Adrenal gland (tissue), 9 donors: ENCODE measurements at regions not wholly inside any gene's neighbourhood (a gene's known extent, or its start where the extent isn't known, plus 50 kb on each side); places are given as distances from the start of the nearest gene placed in this dataset.
"Not testable (repeated sequence)": the region's sequence is repeated elsewhere in the genome, so short reads cannot be mapped to it uniquely, and the experiment has no call there.

Experiments
- DNase-seq, 7 donors: peaks; one replicate each; pipeline ENCODE4 v3.0.0-alpha.2; 2019 to 2020
- H3K27ac ChIP-seq, 5 donors: fragments of 200-600 bp; sonication (generic) in 4 of 5; 1 replicate in 3 of 5; 2 replicates in 2 of 5; pipeline versions ENCODE4 v1.5.1 to v1.8.0; 2016 to 2020; ENCODE audit warnings: mild to moderate bottlenecking in 1 of 5
- H3K27me3 ChIP-seq: fragments of 200-600 bp; 2 replicates; pipeline ENCODE4 v1.8.0; 2021
- H3K36me3 ChIP-seq, 2 donors: fragments of 200-600 bp; replicated peaks in 1 of 2; 1 replicate in 1 of 2; 2 replicates in 1 of 2; pipeline versions ENCODE4 v1.5.1 to v1.8.0; 2018 to 2022
- H3K4me1 ChIP-seq, 2 donors: fragments of 200-600 bp; replicated peaks in 1 of 2; 1 replicate in 1 of 2; 2 replicates in 1 of 2; pipeline versions ENCODE4 v1.5.1 to v1.8.0; 2018 to 2021
- H3K4me3 ChIP-seq, 4 donors: fragments of 200-600 bp; sonication (generic) in 3 of 4; one replicate each; pipeline ENCODE4 v1.5.1; 2016 to 2018
- H3K9me3 ChIP-seq, 3 donors: fragments of 200-600 bp; sonication (generic) in 1 of 3; replicated peaks in 1 of 3; 1 replicate in 2 of 3; 2 replicates in 1 of 3; pipeline versions ENCODE4 v1.5.1 to v1.8.0; 2016 to 2021
- CTCF ChIP-seq, 6 experiments: fragments of 450-650 bp in 4 of 6; fragments of 200-600 bp in 2 of 6; sonication (generic) in 1 of 6; IDR thresholded peaks; 1 replicate in 5 of 6; 2 replicates in 1 of 6; pipeline versions ENCODE4 v1.5.1 to v1.8.0; 2016 to 2021; ENCODE audit warnings: antibody characterized with exemption in 6 of 6, mild to moderate bottlenecking in 2 of 6, moderate library complexity in 1 of 6
- POLR2A ChIP-seq, 2 donors: fragments of 450-650 bp; IDR thresholded peaks; one replicate each; pipeline ENCODE4 v1.6.1; 2017; ENCODE audit warnings: antibody characterized with exemption in 2 of 2, mild to moderate bottlenecking in 2 of 2, moderate library complexity in 1 of 2
- WGBS, 4 donors: extraction: QIAGEN DNeasy Blood & Tissue Kit in 2 of 4; methylation state at CpG; one replicate each; pipeline versions ENCODE4 v1.1.5 to v1.1.7; 2013 to 2017; 5-methylcytosine and 5-hydroxymethylcytosine counted together
- intact Hi-C, 2 donors: fragments of 100-400 bp; cut with DNase I; formaldehyde crosslinking; loops; one replicate each; pipeline versions ENCODE4 v1.14.1 to v1.15.0; 2022 to 2023
- donor health status: healthy with polysubstance abuse.
- donor health status: Bipolar disorder and iron deficiency.
- donor health status: DM: yes; HTN: yes; CAD: no.
- donor health status: DM: no; HTN: no; CAD: no.
- donor health status: DM: no; HTN: no; CAD: no.

DNA sequence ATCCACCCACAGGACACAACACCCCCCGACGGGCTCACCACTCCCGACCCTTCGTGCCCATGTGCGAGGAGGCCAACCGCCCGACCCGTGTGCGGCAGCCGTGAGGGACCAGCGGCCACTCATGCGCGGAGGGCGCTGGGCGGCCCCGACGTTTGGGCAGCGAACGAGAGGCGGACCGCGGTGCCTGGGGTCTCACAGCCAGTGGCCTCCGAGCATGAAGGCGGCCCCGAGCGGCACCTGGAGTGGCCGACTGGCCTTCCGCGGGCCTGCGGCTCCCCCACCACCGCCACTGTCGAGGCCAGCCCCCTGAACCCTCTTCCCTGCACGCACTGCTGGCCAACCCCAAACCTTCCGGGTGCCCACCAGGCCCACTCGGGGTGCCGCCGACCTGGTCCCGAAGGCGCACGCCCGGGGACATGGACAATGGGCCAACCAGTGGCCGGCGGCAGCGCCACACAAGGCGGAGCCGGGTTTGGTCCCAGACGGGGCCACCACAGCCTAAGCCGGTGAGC, 4274.9 kb upstream of the OR11H1 start:
- Histone ChIP-seq H3K36me3 (no peaks in the 10 kb centered on the region), H3K9me3 (no peaks in the 10 kb centered on the region), H3K27ac (no peak overlapping the region), H3K4me1 (no peaks in the 10 kb centered on the region), H3K27me3 (no peaks in the 10 kb centered on the region), H3K4me3 (no peak overlapping the region)
- peak in 2 of 7 donors; percentile 3 to 12 for DNase-seq
- WGBS, 4 donors: 80 to 93% (median 87%) methylated on average over 1 to 48 of the region's 48 CpGs
- intact Hi-C loops: no loop called here
- TF ChIP-seq POLR2A (IDR thresholded peaks at IDR 0.05) (no peak), CTCF (IDR thresholded peaks at IDR 0.05) (no peak)

- H3K27me3 ChIP-seq, H3K36me3 ChIP-seq, H3K27ac ChIP-seq, H3K4me1 ChIP-seq, intact Hi-C loops, H3K4me3 ChIP-seq, H3K9me3 ChIP-seq: not testable (repeated sequence)
- peak in 1 of 7 donors; percentile 8 for DNase-seq
- 77 to 82% (median 78%) methylated on average over 6 to 7 of the region's 8 CpGs for WGBS, 4 donors
Measured at GRCh38 chr22:11270981-11271380, 4257.0 kb upstream of the OR11H1 start.

DNA sequence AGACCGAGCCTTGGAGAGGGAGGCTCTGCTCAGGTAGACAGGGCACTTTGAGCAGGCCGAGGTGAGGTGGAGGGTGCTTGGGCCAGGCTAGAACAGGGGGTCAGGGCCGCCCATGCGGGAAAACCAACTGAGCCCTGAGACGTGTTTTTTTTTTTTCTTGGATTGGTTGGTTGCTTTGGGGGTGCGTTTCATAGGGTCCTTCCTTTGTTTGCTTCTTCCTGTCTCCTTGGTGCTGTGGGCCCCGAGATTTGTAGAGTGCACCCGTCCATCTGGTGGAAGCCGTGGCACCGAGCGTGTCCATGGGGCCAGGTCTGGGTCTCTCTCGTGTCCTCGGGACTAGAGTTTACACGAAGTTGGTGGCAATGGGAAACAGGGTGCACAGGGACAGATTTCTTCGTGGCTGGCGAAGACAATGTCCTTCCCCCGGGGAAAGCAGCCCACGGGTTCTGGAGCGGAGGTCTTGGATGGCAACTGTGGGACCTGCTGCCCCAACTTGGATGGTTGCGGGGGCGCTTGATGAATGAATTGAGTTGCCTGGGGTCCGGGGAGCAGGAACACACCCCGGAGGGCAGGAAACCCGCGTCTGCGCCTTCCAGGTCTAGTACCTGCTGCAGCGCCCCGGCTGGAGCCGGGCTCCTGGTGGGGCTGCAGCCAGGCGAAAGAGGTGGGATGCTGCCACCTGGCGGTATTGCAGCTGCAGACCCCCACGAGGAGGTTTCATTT, 4242.7 kb upstream of the OR11H1 start:
- H3K9me3 ChIP-seq, intact Hi-C loops: not testable (repeated sequence)

GRCh38 chr22:11285839-11286205, 4242.2 kb upstream of the OR11H1 start:
- intact Hi-C loops, DNase-seq: not testable (repeated sequence)
- WGBS, 4 donors: 39 to 56% (median 42%) methylated on average over 5 of the region's 5 CpGs

More for the DNA sequence above, 4242.7 kb upstream of the OR11H1 start:
- H3K4me3 ChIP-seq, H3K4me1 ChIP-seq, DNase-seq, H3K36me3 ChIP-seq, H3K27ac ChIP-seq, H3K27me3 ChIP-seq: not testable (repeated sequence)
- 66 to 79% (median 71%) methylated on average over 31 to 32 of the region's 32 CpGs for WGBS, 4 donors

GRCh38 chr22:11288246-11289220, 4239.5 kb upstream of the OR11H1 start:
- DNase-seq, intact Hi-C loops, H3K9me3 ChIP-seq, H3K4me3 ChIP-seq, H3K27me3 ChIP-seq, H3K36me3 ChIP-seq, H3K27ac ChIP-seq, H3K4me1 ChIP-seq: not testable (repeated sequence)
- WGBS, 4 donors: 71 to 78% (median 74%) methylated on average over 15 of the region's 15 CpGs

More at GRCh38 chr22:11285839-11286205, 4242.2 kb upstream of the OR11H1 start:
- H3K4me3 ChIP-seq, H3K36me3 ChIP-seq, H3K27me3 ChIP-seq, H3K9me3 ChIP-seq, H3K27ac ChIP-seq, H3K4me1 ChIP-seq: not testable (repeated sequence)

DNA sequence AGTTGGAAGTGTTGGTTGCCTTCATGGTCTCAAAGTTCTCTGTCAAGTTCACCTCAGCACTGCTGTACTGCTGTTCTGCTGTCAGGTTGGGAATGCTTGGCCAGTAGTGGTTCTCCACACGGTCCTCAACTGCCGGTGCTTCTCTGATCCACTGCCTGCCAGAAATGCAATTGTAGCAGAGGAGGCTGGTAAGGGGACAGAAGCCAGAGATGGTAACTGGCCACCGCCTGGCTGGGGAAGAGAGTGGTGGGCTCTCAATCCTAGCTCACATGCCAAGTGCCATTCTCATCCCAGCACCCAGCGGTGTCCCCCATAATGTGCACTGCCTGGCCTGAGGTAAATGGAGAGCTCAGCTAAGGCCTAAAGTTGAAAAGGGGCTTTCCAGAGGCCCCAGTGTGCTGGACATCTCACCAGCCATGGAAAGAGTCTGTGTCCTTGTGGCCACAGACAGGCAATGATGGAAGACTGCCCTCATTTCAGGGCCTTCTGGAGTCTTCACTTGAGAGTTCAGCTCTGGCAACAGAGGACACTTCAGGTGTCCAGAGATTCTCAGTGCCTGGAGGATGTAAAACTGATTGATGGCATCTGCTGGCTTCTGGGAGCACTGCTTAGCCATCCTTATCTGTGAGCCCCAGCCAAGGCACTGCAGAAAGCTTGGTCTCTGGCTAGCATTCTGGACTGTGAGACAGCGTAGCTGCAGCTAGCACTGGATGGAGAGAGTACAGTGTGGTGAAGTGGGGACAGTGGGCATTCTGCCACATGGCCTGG, 4229.7 kb upstream of the OR11H1 start:
- H3K4me3 ChIP-seq, DNase-seq, H3K36me3 ChIP-seq, H3K4me1 ChIP-seq, H3K27ac ChIP-seq, H3K27me3 ChIP-seq, H3K9me3 ChIP-seq, intact Hi-C loops: not testable (repeated sequence)
- 41 to 51% (median 46%) methylated on average over 4 to 5 of the region's 5 CpGs for WGBS, 4 donors

DNA sequence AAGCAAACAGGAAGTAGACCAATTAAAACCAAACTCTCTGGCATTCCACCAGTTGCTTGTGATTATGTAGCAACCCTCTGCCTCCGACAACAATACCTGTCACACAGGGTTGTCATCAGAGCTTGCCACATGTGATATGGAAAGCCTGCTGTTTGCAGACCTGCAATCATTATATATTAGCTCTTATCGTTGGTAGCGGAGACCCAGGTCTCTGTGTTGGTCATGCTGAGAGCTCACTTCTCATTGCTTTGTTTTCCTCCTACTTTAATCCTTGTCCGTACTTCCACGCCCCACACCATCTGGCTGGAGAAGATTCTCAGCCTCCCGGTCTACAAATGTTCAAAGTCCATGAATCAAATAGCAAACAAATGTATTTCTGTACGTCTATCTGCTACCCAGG, 4225.6 kb upstream of the OR11H1 start:
- H3K27me3 ChIP-seq, H3K36me3 ChIP-seq, H3K27ac ChIP-seq, H3K4me1 ChIP-seq, DNase-seq, H3K4me3 ChIP-seq, H3K9me3 ChIP-seq, intact Hi-C loops: not testable (repeated sequence)
- 63 to 75% (median 68%) methylated on average over 7 of the region's 7 CpGs for WGBS, 4 donors

DNA sequence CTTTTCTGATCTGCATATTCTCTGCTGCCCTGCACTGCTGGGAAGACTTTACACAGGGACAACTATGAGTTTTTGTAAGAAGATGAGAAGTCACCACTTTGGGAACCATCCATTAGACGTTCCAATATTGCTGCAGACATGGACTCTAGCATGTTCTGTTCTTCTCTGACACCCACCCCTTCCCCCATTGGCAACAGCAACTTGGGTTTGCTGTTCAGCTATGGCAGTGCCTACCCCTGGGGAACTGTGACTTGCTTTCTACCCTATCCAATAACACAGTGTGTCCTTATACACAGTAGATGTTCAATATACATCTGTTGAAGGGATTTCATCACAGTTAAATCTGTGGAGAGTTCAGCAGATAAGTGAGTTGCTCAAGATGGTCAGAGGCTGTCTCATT, 4225.1 kb upstream of the OR11H1 start:
- 19 to 33% (median 31%) methylated on average over 1 of the region's 1 CpG for WGBS, 4 donors
- H3K4me1 ChIP-seq, H3K27ac ChIP-seq, H3K36me3 ChIP-seq, DNase-seq, intact Hi-C loops, H3K4me3 ChIP-seq, H3K9me3 ChIP-seq, H3K27me3 ChIP-seq: not testable (repeated sequence)

GRCh38 chr22:11305179-11305578, 4222.8 kb upstream of the OR11H1 start:
- H3K4me1 ChIP-seq, H3K36me3 ChIP-seq, intact Hi-C loops, H3K27ac ChIP-seq, DNase-seq, H3K4me3 ChIP-seq, H3K27me3 ChIP-seq, H3K9me3 ChIP-seq: not testable (repeated sequence)
- WGBS, 4 donors: 72 to 80% (median 76%) methylated on average over 7 of the region's 7 CpGs
